Calu3 (cell line): ENCODE measurements at regions not wholly inside any gene's neighbourhood (a gene's known extent, or its start where the extent isn't known, plus 50 kb on each side); places are given as distances from the start of the nearest gene placed in this dataset.

Source experiments
- BruUV-seq: library from RNA; stranded (reverse); fragments of 400-500 nt; replicated peaks from 2 replicates; lab custom pipeline; 2021; lab: Mats Ljungman, UMichigan
- CTCF ChIA-PET: fragments of 300-600 bp; sonication (Branson Sonifier 250); formaldehyde crosslinking; loops from one replicate; lab custom pipeline; 2022; ENCODE audit warnings: antibody characterized with exemption; lab: Charles Lee
- DNase-seq: peaks from one replicate; pipeline ENCODE4 v3.0.0; 2022
- H3K27ac Mint-ChIP-seq: one replicate; pipeline ENCODE4 v1.8.0; 2022; ENCODE audit warnings: mixed read lengths; ENCODE audit not compliant: unreplicated experiment
- H3K27me3 Mint-ChIP-seq: one replicate; pipeline ENCODE4 v1.8.0; 2022; ENCODE audit warnings: mixed read lengths; ENCODE audit not compliant: unreplicated experiment
- H3K36me3 Mint-ChIP-seq: one replicate; pipeline ENCODE4 v1.8.0; 2022; ENCODE audit warnings: mild to moderate bottlenecking, moderate library complexity, mixed read lengths; ENCODE audit not compliant: insufficient read depth, unreplicated experiment
- H3K4me1 Mint-ChIP-seq: one replicate; pipeline ENCODE4 v1.8.0; 2022; ENCODE audit warnings: mild to moderate bottlenecking, low read depth, mixed read lengths; ENCODE audit not compliant: unreplicated experiment
- H3K4me3 Mint-ChIP-seq: one replicate; pipeline ENCODE4 v1.8.0; 2022; ENCODE audit warnings: mild to moderate bottlenecking, low read depth, moderate library complexity, mixed read lengths; ENCODE audit not compliant: unreplicated experiment
- H3K9me3 Mint-ChIP-seq: one replicate; pipeline ENCODE4 v1.8.0; 2022; ENCODE audit warnings: low read depth, mixed read lengths; ENCODE audit not compliant: unreplicated experiment
- intact Hi-C: fragments of 100-400 bp; cut with micrococcal nuclease; formaldehyde crosslinking; loops from one replicate; pipeline ENCODE4 v1.10.0; 2022; ENCODE audit not compliant: unreplicated experiment
- TF ChIP-seq, protein P1 (sequence below): fragments of 200-600 bp; IDR thresholded peaks from one replicate; pipeline ENCODE4 v1.8.0; 2022; ENCODE audit warnings: antibody characterized with exemption; ENCODE audit not compliant: unreplicated experiment

DNA sequence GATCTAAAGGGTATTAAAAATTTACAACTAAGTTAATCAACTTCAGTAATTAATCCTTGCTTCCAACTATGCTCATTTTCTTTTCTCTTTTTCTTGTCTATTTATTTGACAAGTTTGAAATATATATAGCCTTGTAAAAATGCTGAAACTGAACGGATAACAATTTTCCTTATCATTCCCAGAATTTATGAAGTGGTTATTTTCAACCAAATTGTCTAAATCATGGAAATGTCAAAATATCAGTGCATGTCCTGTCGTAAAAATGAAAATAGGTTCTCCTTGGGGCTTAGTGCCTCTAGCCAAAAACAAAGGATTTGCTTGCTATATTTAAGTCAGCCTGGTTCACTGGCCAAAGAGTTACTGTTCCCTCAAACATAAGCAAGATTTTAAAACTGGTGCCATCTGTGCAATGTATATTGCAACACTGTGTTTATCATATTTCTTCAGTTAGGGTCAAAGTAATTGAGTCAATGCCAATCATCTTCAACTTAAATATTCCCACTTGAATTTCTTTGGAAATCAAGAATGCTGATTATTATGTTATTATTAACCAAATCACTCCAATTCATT, 798.3 kb downstream of the MAT2B start:
- BruUV-seq: no TSS peak
- TF ChIP-seq, protein P1, sequence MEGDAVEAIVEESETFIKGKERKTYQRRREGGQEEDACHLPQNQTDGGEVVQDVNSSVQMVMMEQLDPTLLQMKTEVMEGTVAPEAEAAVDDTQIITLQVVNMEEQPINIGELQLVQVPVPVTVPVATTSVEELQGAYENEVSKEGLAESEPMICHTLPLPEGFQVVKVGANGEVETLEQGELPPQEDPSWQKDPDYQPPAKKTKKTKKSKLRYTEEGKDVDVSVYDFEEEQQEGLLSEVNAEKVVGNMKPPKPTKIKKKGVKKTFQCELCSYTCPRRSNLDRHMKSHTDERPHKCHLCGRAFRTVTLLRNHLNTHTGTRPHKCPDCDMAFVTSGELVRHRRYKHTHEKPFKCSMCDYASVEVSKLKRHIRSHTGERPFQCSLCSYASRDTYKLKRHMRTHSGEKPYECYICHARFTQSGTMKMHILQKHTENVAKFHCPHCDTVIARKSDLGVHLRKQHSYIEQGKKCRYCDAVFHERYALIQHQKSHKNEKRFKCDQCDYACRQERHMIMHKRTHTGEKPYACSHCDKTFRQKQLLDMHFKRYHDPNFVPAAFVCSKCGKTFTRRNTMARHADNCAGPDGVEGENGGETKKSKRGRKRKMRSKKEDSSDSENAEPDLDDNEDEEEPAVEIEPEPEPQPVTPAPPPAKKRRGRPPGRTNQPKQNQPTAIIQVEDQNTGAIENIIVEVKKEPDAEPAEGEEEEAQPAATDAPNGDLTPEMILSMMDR: no peak

DNA sequence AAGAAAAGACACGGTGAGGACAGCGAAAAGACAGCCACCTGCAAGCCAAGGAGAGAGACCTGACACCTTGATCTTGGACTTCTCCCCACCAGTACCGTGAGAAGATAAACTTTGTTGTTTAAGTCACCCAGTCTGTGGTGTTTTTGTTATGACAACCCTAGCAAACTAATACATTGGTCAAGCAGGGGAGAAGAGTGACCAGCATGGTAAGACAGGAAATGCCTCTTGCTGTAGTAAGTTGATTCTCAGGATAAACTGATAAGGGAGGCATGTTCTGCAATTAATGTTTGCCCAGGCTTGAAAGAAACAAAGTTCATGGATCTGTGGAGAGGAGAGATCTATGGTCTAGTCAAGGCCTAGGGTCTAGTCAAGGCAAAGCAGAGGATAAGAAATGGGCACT, 801.2 kb downstream of the MAT2B start:
- Mint-ChIP-seq H3K4me1 (peaks cover 12% of the 10 kb centered on the region), H3K9me3 (no peaks in the 10 kb centered on the region), H3K4me3 (no peak overlapping the region), H3K27me3 (no peaks in the 10 kb centered on the region), H3K36me3 (no peaks in the 10 kb centered on the region), H3K27ac (no peak overlapping the region)
- intact Hi-C loops: no loop called here
- CTCF ChIA-PET: no interaction called here
- no TSS peak for BruUV-seq
- TF ChIP-seq, protein P1: no peak
- peak; percentile 4 for DNase-seq

More for the DNA sequence above, 798.3 kb downstream of the MAT2B start:
- Mint-ChIP-seq H3K36me3 (no peaks in the 10 kb centered on the region), H3K27ac (no peak overlapping the region), H3K27me3 (no peaks in the 10 kb centered on the region), H3K4me3 (no peak overlapping the region), H3K9me3 (no peaks in the 10 kb centered on the region), H3K4me1 (peaks cover 12% of the 10 kb centered on the region)
- DNase-seq: no peak
- CTCF ChIA-PET: no interaction called here
- intact Hi-C loops: no loop called here

DNA sequence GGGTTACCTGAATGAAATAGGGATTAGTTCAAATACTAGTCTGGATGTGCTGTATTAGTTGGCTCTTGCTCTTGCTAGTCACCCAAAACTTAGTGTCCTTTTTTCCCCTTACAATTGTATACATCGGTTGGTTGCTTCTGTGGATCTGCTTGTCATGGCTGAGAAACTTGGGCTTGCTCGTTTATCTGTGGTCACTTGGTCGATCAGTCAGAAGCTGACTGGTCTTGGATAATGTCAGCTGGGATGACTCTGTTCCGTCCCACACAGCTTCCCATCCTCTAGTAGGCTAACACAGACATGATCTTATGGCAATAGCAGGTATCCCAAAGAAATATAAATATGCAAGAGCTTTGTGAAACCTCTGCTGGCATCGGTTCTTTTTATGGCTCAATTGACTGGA, 807.4 kb downstream of the MAT2B start:
- CTCF ChIA-PET: no interaction called here
- no TSS peak for BruUV-seq
- no peaks in the 10 kb centered on the region for H3K27me3 Mint-ChIP-seq
- H3K4me1 Mint-ChIP-seq: no peaks in the 10 kb centered on the region
- intact Hi-C loops: no loop called here
- H3K36me3 Mint-ChIP-seq: no peaks in the 10 kb centered on the region
- no peak for DNase-seq
- H3K4me3 Mint-ChIP-seq: no peak overlapping the region
- TF ChIP-seq, protein P1: no peak
- no peak overlapping the region for H3K27ac Mint-ChIP-seq
- H3K9me3 Mint-ChIP-seq: no peaks in the 10 kb centered on the region

DNA sequence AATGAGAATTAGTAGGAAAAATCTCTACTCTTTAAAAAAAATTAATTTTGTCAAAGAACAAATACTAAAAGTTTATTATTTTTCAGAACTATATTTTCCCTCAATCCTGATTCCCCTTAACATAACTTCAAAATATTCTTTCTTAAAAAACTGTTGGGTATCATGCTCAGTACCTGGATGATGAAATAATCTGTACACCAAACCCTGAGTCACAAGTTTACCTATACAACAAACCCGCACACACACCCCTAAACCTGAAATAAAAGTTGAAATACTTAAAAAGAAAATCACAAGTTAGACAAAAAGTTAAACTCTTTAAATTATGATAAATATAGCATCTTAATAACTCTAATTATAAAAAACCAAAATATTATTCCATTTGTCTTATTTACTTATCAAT, 812.3 kb downstream of the MAT2B start:
- no TSS peak for BruUV-seq
- Mint-ChIP-seq H3K27me3 (no peaks in the 10 kb centered on the region), H3K36me3 (no peaks in the 10 kb centered on the region), H3K4me1 (no peaks in the 10 kb centered on the region), H3K9me3 (peaks cover 2% of the 10 kb centered on the region), H3K4me3 (no peak overlapping the region), H3K27ac (no peak overlapping the region)
- TF ChIP-seq, protein P1: no peak
- no peak for DNase-seq
- intact Hi-C loops: no loop called here
- CTCF ChIA-PET: no interaction called here
